PC-3 (cell line): ENCODE measurements at regions not wholly inside any gene's neighbourhood (a gene's known extent, or its start where the extent isn't known, plus 50 kb on each side); places are given as distances from the start of the nearest gene placed in this dataset.

Experiments used
- ATAC-seq: fragments of 200-7000 bp; cut with Tn5 transposase; 2 replicates; pipeline ENCODE4 v1.9.1; 2020; ENCODE audit warnings: mild to moderate bottlenecking, moderate library complexity
- BruUV-seq: library from RNA; stranded (reverse); fragments of 400-500 nt; replicated peaks from 2 replicates; lab custom pipeline; 2021; lab: Mats Ljungman, UMichigan
- CTCF ChIA-PET: fragments of 300-600 bp; sonication (Branson Sonifier 250); formaldehyde crosslinking; loops from one replicate; lab custom pipeline; 2022; ENCODE audit warnings: antibody characterized with exemption; lab: Charles Lee
- POLR2A ChIA-PET: fragments of 300-600 bp; sonication (Branson Sonifier 250); formaldehyde crosslinking; loops from one replicate; lab custom pipeline; 2022; ENCODE audit warnings: antibody characterized with exemption; ENCODE audit not compliant: unreplicated experiment; lab: Charles Lee
- DNase-seq: peaks from one replicate; pipeline ENCODE4 v3.0.0-alpha.2; 2015
- H2AFZ ChIP-seq: fragments of 300-600 bp; sonication (generic); 2 replicates; pipeline ENCODE4 v1.6.0; 2016; ENCODE audit warnings: antibody characterized with exemption, low read length
- H3F3A ChIP-seq: fragments of 300-600 bp; sonication (generic); one replicate; pipeline ENCODE4 v1.6.0; 2017; ENCODE audit warnings: antibody characterized with exemption, low read length, control low read depth, mild to moderate bottlenecking; ENCODE audit not compliant: unreplicated experiment
- H3K27ac ChIP-seq: fragments of 300-600 bp; sonication (generic); 2 replicates; pipeline ENCODE4 v1.5.1; 2016; ENCODE audit warnings: mild to moderate bottlenecking, low read length
- H3K27me3 ChIP-seq: fragments of 300-600 bp; sonication (generic); 2 replicates; pipeline ENCODE4 v1.6.1; 2016; ENCODE audit warnings: low read length, mixed read lengths
- H3K36me3 ChIP-seq: fragments of 300-600 bp; sonication (generic); 2 replicates; pipeline ENCODE4 v1.6.1; 2016; ENCODE audit warnings: low read depth, mixed run types, low read length, mixed read lengths
- H3K4me1 ChIP-seq: fragments of 300-600 bp; sonication (generic); 2 replicates; pipeline ENCODE4 v1.5.1; 2016; ENCODE audit warnings: low read length; ENCODE audit not compliant: insufficient read depth
- H3K4me2 ChIP-seq: fragments of 300-600 bp; sonication (generic); 2 replicates; pipeline ENCODE4 v1.6.0; 2016; ENCODE audit warnings: low read length
- H3K4me3 ChIP-seq: fragments of 300-600 bp; sonication (generic); 2 replicates; pipeline ENCODE4 v1.5.1; 2016; ENCODE audit warnings: mild to moderate bottlenecking, low read length, mixed read lengths
- H3K79me2 ChIP-seq: fragments of 300-600 bp; sonication (generic); 2 replicates; pipeline ENCODE4 v1.6.1; 2017; ENCODE audit warnings: low read length, mixed read lengths
- H3K9ac ChIP-seq: fragments of 300-600 bp; sonication (generic); 2 replicates; pipeline ENCODE4 v1.6.0; 2016; ENCODE audit warnings: mild to moderate bottlenecking, low read length
- H3K9me2 ChIP-seq: fragments of 300-600 bp; sonication (generic); replicated peaks from 2 replicates; pipeline ENCODE4 v1.6.1; 2016; ENCODE audit warnings: mixed run types, low read length, mixed read lengths
- H3K9me3 ChIP-seq: fragments of 300-600 bp; sonication (generic); 2 replicates; pipeline ENCODE4 v1.6.1; 2016; ENCODE audit warnings: low read length, mixed read lengths
- H4K20me1 ChIP-seq: fragments of 300-600 bp; sonication (generic); 2 replicates; pipeline ENCODE4 v1.6.1; 2016; ENCODE audit warnings: low read length, mixed read lengths
- EZH2 ChIP-seq: fragments of 300-600 bp; sonication (generic); IDR thresholded peaks from one replicate; pipeline ENCODE4 v1.6.1; 2017; ENCODE audit warnings: antibody characterized with exemption, mild to moderate bottlenecking, low read length; ENCODE audit not compliant: unreplicated experiment
- EZH2phosphoT487 ChIP-seq: fragments of 300-600 bp; sonication (generic); IDR thresholded peaks from 2 replicates; pipeline ENCODE4 v1.6.1; 2018; ENCODE audit warnings: mild to moderate bottlenecking, antibody characterized with exemption, low read length, borderline replicate concordance
- intact Hi-C: fragments of 100-400 bp; cut with micrococcal nuclease; formaldehyde crosslinking; loops from 2 replicates; pipeline ENCODE4 v1.9.0; 2023
- TF ChIP-seq, protein P1 (sequence below): fragments of 300-600 bp; sonication (generic); conservative IDR thresholded peaks from 2 replicates; pipeline ENCODE4 v1.5.1; 2017; ENCODE audit warnings: antibody characterized with exemption, low read depth, mild to moderate bottlenecking, low read length

DNA sequence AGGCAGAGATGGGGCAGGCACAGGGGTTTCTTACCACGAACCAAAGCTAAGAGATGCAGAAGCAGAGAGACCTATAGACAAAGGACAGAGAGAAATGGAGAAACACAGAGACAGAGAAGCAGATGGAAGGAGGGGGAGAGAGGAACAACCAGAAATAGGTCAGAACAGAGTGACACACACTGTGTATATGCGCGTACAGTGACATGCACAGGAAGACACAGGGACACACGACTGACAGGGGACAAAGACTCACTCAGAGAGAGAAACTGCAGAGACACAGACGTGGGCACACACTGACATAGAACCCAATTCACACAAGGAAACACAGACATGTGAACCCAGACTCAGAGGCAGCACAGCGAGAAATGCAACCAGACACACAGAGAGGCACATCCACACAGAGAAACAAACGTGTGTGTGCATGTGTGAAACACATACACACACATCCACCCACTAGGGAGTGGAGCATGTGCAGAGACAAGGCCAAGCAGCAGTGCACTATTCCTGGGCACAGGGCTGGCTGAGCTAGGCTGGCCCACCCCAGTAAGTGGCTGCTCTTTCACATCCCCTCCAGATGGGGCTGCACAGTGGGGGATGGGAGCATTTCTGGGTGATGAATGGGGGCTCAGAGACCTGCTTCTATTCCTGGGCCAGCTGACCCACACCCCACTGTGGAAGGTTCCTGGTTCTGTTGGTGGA lies 123.4 kb upstream of the CSF3R start:
- ATAC-seq (no peak), DNase-seq (no peak)
- intact Hi-C loops, result no loop called here
- H3K36me3 ChIP-seq, result no peaks in the 10 kb centered on the region
- H3K4me3 ChIP-seq, result no peak overlapping the region
- CTCF ChIA-PET, result no interaction called here
- H3K27me3 ChIP-seq, result peaks cover 19% of the 10 kb centered on the region
- TF ChIP-seq, protein P1, sequence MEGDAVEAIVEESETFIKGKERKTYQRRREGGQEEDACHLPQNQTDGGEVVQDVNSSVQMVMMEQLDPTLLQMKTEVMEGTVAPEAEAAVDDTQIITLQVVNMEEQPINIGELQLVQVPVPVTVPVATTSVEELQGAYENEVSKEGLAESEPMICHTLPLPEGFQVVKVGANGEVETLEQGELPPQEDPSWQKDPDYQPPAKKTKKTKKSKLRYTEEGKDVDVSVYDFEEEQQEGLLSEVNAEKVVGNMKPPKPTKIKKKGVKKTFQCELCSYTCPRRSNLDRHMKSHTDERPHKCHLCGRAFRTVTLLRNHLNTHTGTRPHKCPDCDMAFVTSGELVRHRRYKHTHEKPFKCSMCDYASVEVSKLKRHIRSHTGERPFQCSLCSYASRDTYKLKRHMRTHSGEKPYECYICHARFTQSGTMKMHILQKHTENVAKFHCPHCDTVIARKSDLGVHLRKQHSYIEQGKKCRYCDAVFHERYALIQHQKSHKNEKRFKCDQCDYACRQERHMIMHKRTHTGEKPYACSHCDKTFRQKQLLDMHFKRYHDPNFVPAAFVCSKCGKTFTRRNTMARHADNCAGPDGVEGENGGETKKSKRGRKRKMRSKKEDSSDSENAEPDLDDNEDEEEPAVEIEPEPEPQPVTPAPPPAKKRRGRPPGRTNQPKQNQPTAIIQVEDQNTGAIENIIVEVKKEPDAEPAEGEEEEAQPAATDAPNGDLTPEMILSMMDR, result no peak
- TF ChIP-seq EZH2phosphoT487, result no peak
- no peak for TF ChIP-seq EZH2
- POLR2A ChIA-PET, result no interaction called here
- H2AFZ ChIP-seq, result no peak overlapping the region
- BruUV-seq, result no TSS peak
- no peak overlapping the region for H3K9ac ChIP-seq
- no peaks in the 10 kb centered on the region for H3K9me2 ChIP-seq
- no peaks in the 10 kb centered on the region for H3K9me3 ChIP-seq
- no peak overlapping the region for H3K4me2 ChIP-seq
- H3K79me2 ChIP-seq, result no peaks in the 10 kb centered on the region
- no peaks in the 10 kb centered on the region for H3K4me1 ChIP-seq
- no peaks in the 10 kb centered on the region for H3F3A ChIP-seq
- H4K20me1 ChIP-seq, result no peaks in the 10 kb centered on the region
- no peak overlapping the region for H3K27ac ChIP-seq

DNA sequence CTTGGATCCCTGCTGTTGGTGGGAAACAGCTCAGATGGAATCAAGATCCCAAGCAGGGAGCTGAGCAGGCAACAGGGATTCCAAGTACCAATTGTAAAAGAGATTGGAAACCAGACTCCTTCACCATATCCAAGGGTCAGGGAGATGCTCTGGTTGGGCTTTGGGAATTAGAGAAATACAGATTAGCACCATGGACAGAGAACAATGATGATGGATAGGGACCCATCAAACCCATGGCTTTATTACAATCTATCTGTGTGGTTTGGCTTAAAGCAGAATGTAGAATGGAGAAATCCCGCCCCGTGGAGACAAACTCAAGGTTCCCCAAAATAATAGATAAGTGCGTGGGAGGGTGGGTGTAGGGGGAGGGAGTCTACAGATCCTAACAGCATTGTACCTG lies 120.7 kb upstream of the CSF3R start:
- ChIA-PET POLR2A (no interaction called here), CTCF (no interaction called here)
- H3K4me1 ChIP-seq, result no peaks in the 10 kb centered on the region
- no peaks in the 10 kb centered on the region for H3K9me3 ChIP-seq
- TF ChIP-seq, protein P1, result no peak
- TF ChIP-seq EZH2phosphoT487, result no peak
- TF ChIP-seq EZH2, result no peak
- intact Hi-C loops, result no loop called here
- no TSS peak for BruUV-seq
- DNase-seq (peak; percentile 13), ATAC-seq (no peak)
- H3K79me2 ChIP-seq, result no peaks in the 10 kb centered on the region
- H3K27me3 ChIP-seq, result peaks cover 24% of the 10 kb centered on the region
- H3K9ac ChIP-seq, result no peak overlapping the region
- no peaks in the 10 kb centered on the region for H3K36me3 ChIP-seq
- H4K20me1 ChIP-seq, result no peaks in the 10 kb centered on the region
- H3K27ac ChIP-seq, result no peak overlapping the region
- no peaks in the 10 kb centered on the region for H3K9me2 ChIP-seq
- H3F3A ChIP-seq, result no peaks in the 10 kb centered on the region
- no peak overlapping the region for H3K4me3 ChIP-seq
- H2AFZ ChIP-seq, result no peak overlapping the region
- H3K4me2 ChIP-seq, result no peak overlapping the region

DNA sequence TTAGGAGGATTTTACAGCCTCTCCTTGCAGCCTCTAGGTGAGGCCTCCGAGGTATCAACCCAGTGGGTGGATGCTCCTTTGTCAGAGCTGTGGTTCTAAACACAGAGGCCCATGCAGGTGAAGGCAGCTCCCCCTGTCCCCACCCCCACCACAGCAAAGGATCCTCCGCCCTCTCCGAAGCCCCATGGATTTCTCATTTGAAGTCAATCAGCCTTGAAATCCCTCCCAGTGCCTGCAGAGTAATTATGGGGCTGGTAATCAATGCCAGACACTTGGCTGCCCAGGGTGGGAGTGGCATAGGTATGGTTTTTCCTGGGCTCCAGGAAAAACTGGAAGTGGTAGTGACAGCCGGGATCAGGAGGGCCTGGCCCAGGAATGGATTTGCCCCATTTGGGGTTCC lies 119.5 kb upstream of the CSF3R start:
- ATAC-seq (no peak), DNase-seq (no peak)
- Histone ChIP-seq H4K20me1 (no peaks in the 10 kb centered on the region), H3K27ac (no peak overlapping the region), H3F3A (no peaks in the 10 kb centered on the region), H3K4me3 (no peak overlapping the region), H3K79me2 (no peaks in the 10 kb centered on the region), H3K9ac (no peak overlapping the region), H2AFZ (no peak overlapping the region), H3K4me1 (no peaks in the 10 kb centered on the region), H3K36me3 (no peaks in the 10 kb centered on the region), H3K27me3 (peaks cover 37% of the 10 kb centered on the region), H3K9me3 (no peaks in the 10 kb centered on the region), H3K9me2 (no peaks in the 10 kb centered on the region), H3K4me2 (no peak overlapping the region)
- ChIA-PET CTCF (no interaction called here), POLR2A (no interaction called here)
- BruUV-seq, result no TSS peak
- intact Hi-C loops, result no loop called here
- no peak for TF ChIP-seq EZH2phosphoT487
